GM19372 (cell line): ENCODE measurements at regions not wholly inside any gene's neighbourhood (a gene's known extent, or its start where the extent isn't known, plus 50 kb on each side); places are given as distances from the start of the nearest gene placed in this dataset.

Experiments
- ATAC-seq: cut with Tn5 transposase; IDR thresholded peaks from one replicate; pipeline ENCODE4 v1.9.1; 2021; ENCODE audit warnings: mild to moderate bottlenecking, low read depth, moderate library complexity; ENCODE audit not compliant: unreplicated experiment

- no peak for ATAC-seq
Observed at GRCh38 chr5:116765441-116765840, 190.8 kb upstream of the SEMA6A start.

- ATAC-seq = no peak
Observed at GRCh38 chr5:116764941-116765340, 190.3 kb upstream of the SEMA6A start.

- ATAC-seq = peak; percentile 77
Observed at GRCh38 chr5:116763987-116764866, 189.6 kb upstream of the SEMA6A start.

DNA sequence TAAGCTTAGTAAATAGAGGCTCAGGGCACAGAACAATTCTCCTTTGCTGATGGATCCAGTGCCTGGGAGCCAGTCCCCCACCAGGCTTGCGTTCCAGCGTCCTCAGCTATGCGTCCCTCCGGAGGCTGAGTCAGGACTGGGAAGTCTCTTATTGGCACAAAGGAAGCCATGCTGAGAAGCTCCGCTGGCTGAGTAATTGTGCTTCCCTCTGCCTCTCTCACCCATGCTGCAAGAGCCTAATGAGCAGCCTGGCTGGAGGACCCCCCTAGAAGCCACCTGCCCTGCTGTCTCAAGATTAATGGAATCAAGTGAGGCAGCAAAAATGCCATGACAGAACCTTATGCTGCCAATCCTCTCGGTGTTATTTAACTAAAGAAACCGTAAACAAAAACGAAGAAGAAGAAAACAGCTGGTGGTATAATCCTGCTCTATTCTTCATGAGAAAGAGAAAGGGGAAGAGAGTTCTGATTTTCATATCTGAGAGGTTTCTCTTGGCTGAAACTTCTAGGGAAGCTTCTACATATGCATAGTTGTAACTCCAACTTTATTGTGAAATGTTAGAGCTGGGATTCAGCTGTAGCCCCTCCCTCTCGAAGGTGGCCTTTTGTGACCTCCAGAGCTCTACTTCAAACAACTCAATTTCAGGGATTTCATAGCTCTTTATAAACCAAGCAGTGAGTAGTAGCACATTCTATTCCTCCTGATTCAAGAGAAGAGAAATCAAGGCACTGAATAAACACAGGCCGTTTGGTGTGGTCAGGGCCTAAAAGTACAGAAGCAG lies 185.4 kb upstream of the SEMA6A start:
- ATAC-seq = no peak

GRCh38 chr5:116757326-116757725 lies 182.7 kb upstream of the SEMA6A start:
- no peak for ATAC-seq

DNA sequence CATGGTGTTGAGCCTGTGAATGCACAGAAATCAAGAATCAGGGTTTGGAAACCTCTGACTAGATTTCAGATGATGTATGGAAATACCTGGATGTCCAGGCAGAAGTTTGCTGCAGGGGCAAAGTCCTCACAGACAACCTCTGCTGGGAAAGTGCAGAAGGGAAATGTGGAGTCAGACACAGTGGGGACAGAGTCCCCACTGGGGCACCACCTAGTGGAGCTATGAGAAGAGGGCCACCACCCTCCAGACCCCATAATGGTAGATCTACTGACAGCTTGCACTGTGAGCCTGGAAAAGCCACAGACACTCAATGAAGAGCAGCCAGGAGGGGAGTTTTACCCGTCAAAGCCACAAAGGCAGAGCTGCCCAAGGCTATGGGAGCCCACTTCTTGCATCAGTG lies 181.9 kb upstream of the SEMA6A start:
- ATAC-seq = no peak

DNA sequence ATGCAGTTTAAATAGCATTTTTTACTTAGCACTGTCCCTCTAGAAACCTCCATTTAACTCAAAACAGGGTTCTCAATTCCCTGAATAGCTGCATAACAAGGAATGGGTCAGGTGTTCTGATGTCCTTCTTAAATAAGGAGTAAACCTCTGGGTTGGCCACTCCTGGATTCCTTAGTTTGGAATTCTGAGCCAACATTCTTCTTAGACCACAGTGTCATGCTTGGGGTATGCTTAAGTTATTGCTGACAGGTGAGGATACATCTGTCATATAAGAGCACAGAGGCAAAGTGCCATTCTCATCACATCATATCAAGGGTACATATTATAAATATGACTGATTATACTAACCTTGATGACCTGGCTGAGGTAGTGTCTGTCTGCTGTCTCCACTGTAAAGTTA lies 179.9 kb upstream of the SEMA6A start:
- ATAC-seq = no peak

GRCh38 chr5:116751684-116752083 lies 177.1 kb upstream of the SEMA6A start:
- no peak for ATAC-seq

DNA sequence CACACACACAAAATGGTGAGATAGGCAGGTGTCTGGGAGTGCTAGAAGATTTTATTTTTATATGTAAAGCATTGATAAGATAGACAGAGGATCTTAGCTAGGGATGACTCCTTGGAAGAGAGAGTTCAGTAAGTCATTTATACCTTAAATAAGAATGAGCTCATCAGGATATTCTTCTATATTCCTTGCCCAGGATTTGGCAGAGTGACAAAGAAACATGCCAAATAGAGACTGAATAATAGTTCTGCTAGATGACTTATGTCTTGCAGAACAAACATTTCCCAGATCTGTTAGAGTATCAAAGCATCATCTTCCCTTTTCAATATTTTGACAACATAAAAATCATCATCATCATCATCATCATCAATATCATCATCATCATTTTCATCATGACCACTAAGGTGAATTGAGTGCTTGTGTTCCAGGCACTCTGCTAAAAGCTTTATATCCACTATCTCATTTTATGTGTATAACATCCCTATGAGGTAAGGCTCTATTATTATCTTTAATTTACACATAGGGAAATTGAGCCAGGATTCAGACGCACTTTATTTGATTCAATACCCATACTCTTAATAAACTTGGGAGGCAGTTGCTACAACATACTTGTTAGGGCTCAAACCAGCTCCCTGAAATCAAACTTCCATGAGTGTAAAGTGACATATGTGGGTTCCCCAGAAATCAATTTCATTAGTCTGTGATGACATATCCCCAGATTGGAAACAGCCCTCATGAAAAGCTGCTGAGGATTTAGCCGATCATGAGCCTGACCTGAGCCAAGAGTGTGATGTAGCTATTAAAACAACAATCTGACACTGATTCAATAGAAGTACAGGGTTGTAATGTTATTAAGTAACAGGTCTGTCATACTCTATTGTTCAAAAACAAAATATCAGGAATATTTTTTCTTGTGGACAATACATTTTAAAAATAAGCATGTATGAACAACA lies 176.3 kb upstream of the SEMA6A start:
- no peak for ATAC-seq

DNA sequence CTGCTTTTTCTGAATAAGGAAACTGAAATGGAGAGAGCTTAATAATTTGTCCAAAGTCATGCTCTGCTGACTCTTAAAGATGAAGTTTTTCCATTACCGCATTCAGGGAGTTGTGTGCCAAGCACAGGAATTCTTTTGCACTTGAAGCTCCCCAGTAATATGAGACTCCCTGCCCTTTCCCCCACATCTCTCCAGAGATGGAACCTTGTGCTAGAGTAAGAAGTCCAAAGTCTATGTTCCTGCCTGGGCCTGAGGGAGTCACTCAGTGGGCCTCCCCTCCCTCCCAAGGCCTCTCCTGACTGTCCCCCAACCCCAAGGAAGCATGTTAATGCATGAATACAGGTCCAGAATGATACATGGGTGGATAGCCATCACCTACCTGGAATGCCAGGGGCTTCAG lies 173.3 kb upstream of the SEMA6A start:
- ATAC-seq = no peak

DNA sequence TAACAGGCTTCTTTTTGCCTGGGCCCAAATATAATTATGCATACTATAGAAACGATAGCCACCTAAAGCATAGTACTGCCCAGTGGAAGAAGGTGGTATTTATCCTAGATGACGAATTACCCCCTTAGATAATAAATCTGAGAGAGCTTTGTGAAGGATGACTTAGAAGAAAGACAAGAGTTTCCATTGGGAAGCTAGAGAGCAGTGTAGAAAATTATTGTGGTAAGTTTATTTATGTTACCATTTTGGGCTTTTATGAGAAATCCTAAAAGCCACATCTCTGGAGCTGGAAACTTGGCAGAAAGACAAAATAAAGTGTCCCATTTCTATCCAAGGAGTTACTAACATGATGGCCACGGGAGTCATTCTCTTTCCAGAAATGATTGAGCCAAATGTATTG lies 172.0 kb upstream of the SEMA6A start:
- no peak for ATAC-seq

DNA sequence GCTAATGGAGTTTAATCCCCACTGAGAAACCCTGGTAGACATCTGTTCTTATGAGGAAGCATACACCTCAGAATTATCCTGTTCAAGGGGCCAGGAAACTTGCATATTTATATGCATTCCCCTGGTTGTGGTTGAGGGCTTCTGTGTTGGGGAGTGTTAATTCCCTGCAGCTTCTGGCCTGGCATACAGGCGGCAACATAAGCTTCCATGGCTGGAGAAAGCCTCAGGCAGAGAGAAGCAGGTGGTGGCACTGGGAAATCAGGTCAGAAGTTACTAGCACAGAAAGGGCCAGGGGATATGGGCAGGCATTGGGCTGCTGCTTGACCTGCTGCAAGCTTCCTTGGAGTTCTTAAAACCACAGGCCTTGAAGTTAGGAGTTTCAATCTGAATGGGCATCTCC lies 166.1 kb upstream of the SEMA6A start:
- no peak for ATAC-seq

- ATAC-seq = no peak
Observed at GRCh38 chr5:116739571-116739970, 164.9 kb upstream of the SEMA6A start.

GRCh38 chr5:116738615-116739261 lies 164.1 kb upstream of the SEMA6A start:
- no peak for ATAC-seq

DNA sequence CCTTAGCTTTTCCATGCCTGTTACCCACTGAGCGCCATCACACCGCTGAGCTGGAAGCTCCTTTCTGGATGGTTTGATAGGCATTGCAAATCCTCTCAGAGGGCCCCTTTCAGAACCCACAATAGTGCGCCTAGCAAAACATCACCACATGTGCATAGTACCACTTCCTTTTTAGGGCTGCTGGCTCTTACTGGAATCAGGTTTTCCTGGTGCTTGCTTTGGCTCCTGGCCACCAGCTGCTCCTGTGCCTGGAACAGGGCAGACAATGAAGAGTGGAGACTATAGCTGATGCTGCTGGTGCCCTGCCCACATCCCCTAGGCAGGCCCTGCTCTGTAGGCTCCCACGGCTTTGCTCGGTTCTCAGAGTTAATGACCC lies 163.6 kb upstream of the SEMA6A start:
- ATAC-seq = no peak

DNA sequence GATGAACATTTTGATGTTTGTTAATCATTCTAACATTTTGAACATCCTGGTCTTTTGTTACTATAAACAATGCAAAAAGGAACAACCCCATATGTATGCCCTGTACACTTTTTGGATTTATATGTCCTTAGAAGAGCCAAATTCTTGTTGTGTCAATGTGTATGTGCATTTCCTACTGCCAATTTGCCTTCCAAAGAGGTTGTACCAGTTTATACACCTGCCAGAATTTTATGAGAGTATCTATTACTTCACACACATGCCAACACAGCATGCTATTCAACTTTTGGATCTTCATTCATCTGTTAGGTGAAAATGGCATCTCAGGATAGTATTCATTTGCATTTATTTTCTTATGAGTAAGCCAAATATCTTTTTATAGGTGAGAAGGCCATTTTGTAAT lies 162.0 kb upstream of the SEMA6A start:
- ATAC-seq = no peak

- ATAC-seq = no peak
Observed at GRCh38 chr5:116733991-116734975, 159.7 kb upstream of the SEMA6A start.

DNA sequence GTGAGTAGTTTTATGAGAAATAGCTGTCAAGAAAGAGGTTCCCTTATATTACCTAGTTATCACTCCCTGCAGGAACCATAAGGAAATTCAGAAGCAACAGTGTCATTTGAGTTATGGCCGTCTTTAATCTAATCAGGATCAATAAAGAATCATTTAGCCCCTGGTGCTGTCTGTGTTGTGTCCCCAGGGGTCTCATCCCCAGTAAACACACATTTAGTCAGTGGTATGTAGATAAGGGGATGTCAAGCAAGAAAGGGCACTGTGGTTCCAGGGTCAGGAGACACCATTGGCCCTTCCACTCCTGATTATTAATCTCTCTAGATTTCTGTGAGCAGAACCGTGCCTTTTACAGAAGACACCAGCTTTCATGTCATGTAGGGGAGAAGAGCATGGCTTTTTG lies 158.0 kb upstream of the SEMA6A start:
- no peak for ATAC-seq

GRCh38 chr5:116731432-116731831 lies 156.8 kb upstream of the SEMA6A start:
- ATAC-seq = no peak
